ENCODE measurements at regions not wholly inside any gene's neighbourhood (a gene's known extent, or its start where the extent isn't known, plus 50 kb on each side); places are given as distances from the start of the nearest gene placed in this dataset.

DNA sequence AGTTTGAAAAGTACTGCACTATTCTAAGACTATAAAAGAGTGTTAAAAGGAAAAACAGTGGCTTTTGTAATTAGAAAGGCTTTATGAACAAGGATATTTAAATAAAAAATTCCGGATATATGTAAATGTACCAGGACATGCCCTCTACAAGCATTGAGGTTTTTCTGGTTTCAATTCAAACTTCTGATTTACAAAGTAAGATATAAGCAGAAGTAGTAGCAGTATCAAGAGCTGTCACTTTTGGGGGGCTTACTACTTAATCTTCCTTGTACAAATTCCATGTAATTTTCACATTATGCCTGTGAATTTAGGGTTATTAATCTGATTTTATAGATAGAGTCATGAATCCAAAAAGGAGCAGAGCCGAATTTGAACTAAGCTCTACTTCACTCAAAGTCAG is 170.3 kb upstream of the ATP2B1 start:
- TF ChIP-seq, protein P1, sequence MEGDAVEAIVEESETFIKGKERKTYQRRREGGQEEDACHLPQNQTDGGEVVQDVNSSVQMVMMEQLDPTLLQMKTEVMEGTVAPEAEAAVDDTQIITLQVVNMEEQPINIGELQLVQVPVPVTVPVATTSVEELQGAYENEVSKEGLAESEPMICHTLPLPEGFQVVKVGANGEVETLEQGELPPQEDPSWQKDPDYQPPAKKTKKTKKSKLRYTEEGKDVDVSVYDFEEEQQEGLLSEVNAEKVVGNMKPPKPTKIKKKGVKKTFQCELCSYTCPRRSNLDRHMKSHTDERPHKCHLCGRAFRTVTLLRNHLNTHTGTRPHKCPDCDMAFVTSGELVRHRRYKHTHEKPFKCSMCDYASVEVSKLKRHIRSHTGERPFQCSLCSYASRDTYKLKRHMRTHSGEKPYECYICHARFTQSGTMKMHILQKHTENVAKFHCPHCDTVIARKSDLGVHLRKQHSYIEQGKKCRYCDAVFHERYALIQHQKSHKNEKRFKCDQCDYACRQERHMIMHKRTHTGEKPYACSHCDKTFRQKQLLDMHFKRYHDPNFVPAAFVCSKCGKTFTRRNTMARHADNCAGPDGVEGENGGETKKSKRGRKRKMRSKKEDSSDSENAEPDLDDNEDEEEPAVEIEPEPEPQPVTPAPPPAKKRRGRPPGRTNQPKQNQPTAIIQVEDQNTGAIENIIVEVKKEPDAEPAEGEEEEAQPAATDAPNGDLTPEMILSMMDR (IDR thresholded peaks at IDR 0.05 in 2 of 3, conservative IDR thresholded peaks at IDR 0.05 in 1 of 3; ENCODE audit: control insufficient read depth in 2 of 3, extremely low read depth in 1 of 3, insufficient read depth in 1 of 3, low read depth in 3 of 3, low read length in 3 of 3), result no peak
- TF ChIP-seq POLR2AphosphoS5 (IDR thresholded peaks at IDR 0.05; ENCODE audit: low read length) (no peak), CREM (IDR thresholded peaks at IDR 0.05; ENCODE audit: low read depth) (no peak)
- TF ChIP-seq, protein P2, sequence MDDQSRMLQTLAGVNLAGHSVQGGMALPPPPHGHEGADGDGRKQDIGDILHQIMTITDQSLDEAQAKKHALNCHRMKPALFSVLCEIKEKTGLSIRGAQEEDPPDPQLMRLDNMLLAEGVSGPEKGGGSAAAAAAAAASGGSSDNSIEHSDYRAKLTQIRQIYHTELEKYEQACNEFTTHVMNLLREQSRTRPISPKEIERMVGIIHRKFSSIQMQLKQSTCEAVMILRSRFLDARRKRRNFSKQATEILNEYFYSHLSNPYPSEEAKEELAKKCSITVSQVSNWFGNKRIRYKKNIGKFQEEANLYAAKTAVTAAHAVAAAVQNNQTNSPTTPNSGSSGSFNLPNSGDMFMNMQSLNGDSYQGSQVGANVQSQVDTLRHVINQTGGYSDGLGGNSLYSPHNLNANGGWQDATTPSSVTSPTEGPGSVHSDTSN (IDR thresholded peaks at IDR 0.05; ENCODE audit: insufficient replicate concordance, low read depth, low read length), result no peak

All from GM12878 (cell line).